Activated T-helper 2 cell treated with anti-CD3 and anti-CD28 coated beads, Interferon-gamma antibody, Interleukin-2, Interleukin-4, amounts not matched to agents 10 μg/mL and 5 μg/mL and 100 μg/mL, durations not matched to agents 14 hours and 24 hours and 36 hours (primary cell): ENCODE measurements at regions not wholly inside any gene's neighbourhood (a gene's known extent, or its start where the extent isn't known, plus 50 kb on each side); places are given as distances from the start of the nearest gene placed in this dataset.
"Not testable (repeated sequence)": the region's sequence is repeated elsewhere in the genome, so short reads cannot be mapped to it uniquely, and the experiment has no call there.

ENCODE experiments used
- DNase-seq: peaks from one replicate; pipeline ENCODE4 v3.0.0; 2021; ENCODE audit warnings: low spot score
- H3K27ac Mint-ChIP-seq: one replicate; pipeline ENCODE4 v1.8.0; 2021; ENCODE audit warnings: mixed read lengths
- H3K27me3 Mint-ChIP-seq: one replicate; pipeline ENCODE4 v1.8.0; 2021; ENCODE audit warnings: low read depth, mixed read lengths
- H3K36me3 Mint-ChIP-seq: one replicate; pipeline ENCODE4 v1.8.0; 2021; ENCODE audit warnings: low read depth, mixed read lengths
- H3K4me1 Mint-ChIP-seq: one replicate; pipeline ENCODE4 v1.8.0; 2021; ENCODE audit warnings: low read depth, mixed read lengths
- H3K4me3 Mint-ChIP-seq: one replicate; pipeline ENCODE4 v1.8.0; 2021; ENCODE audit warnings: low read depth, mild to moderate bottlenecking, moderate library complexity, mixed read lengths
- H3K9me3 Mint-ChIP-seq: one replicate; pipeline ENCODE4 v1.8.0; 2021; ENCODE audit warnings: mixed read lengths
- intact Hi-C: fragments of 100-400 bp; cut with micrococcal nuclease; formaldehyde crosslinking; loops from one replicate; pipeline ENCODE4 v1.15.1; 2023

DNA sequence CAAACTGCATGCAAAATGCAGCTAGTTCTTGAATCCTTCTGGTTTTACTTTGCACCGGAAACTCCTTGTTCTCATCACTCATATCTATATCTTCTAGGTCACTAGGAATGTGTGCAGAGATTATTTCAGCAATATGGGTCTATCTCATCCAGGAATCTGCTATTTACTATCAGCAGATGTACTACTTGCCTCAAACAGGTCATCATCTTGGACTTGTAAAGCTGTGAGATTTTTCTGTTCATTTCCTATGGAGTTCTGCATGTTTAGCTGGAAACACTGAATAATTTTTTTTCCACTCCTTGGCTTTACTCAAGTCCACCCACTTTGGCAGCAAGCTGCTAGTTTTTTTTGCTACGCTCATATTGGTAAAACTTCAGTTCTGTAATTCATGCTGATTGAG, 334.8 kb downstream of the RPIA start:
- H3K27me3 Mint-ChIP-seq, intact Hi-C loops, H3K4me1 Mint-ChIP-seq, H3K9me3 Mint-ChIP-seq, H3K27ac Mint-ChIP-seq, H3K4me3 Mint-ChIP-seq, H3K36me3 Mint-ChIP-seq, DNase-seq: not testable (repeated sequence)

DNA sequence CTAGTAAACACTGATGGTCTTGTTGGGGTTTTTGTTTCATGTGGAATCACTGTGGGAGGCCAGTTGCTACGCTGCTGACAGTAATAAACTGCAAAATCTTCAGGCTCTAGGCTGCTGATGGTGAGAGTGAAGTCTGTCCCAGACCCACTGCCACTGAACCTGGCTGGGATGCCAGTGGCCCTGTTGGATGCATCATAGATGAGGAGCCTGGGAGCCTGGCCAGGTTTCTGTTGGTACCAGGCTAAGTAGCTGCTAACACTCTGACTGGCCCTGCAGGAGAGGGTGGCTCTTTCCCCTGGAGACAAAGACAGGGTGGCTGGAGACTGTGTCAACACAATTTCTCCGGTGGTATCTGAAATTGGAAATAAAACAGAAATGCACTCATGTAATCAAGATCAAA, 335.6 kb downstream of the RPIA start:
- H3K27ac Mint-ChIP-seq, H3K9me3 Mint-ChIP-seq, H3K36me3 Mint-ChIP-seq, H3K27me3 Mint-ChIP-seq, H3K4me3 Mint-ChIP-seq, intact Hi-C loops, DNase-seq, H3K4me1 Mint-ChIP-seq: not testable (repeated sequence)

DNA sequence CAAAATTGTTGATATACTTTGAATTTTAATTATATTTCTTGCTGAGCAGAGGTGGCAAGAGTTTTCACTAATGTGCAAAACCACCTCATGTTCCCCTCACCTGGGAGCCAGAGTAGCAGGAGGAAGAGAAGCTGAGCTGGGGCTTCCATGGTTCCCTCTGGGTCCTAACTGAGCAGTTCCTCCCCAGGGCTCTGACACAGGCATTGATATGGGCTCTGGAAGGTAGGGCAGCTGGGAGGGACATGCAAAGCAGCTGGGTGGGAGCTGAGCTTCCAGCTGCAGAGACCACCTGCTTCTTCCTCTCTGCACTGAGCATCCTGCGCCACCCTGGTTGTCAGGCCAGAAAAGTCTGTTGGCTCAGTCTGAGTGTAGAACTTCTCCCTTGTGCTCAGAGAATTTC, 336.1 kb downstream of the RPIA start:
- intact Hi-C loops, DNase-seq, H3K9me3 Mint-ChIP-seq, H3K27ac Mint-ChIP-seq, H3K36me3 Mint-ChIP-seq, H3K4me3 Mint-ChIP-seq, H3K4me1 Mint-ChIP-seq, H3K27me3 Mint-ChIP-seq: not testable (repeated sequence)

DNA sequence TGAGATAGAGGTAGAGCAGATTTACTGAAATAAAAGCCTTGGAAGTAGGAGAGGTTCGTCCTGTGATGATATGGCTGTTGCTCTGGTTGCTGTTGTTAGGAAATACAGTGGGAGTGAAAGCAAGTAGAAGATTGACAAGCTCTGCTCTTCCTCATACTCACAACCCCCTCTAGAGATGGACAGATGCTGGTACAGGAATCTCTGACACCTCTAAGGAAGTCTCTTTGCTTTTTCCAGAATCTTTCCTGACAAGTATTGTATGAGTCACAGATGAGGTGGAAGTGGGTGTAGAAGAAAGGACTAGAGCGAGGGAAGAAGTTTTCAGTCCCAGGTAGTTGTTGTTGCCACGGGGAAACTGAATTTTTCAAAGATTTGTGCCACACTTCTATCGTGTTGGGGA, 337.8 kb downstream of the RPIA start:
- intact Hi-C loops, DNase-seq, H3K9me3 Mint-ChIP-seq, H3K4me3 Mint-ChIP-seq, H3K27me3 Mint-ChIP-seq, H3K36me3 Mint-ChIP-seq, H3K4me1 Mint-ChIP-seq, H3K27ac Mint-ChIP-seq: not testable (repeated sequence)

DNA sequence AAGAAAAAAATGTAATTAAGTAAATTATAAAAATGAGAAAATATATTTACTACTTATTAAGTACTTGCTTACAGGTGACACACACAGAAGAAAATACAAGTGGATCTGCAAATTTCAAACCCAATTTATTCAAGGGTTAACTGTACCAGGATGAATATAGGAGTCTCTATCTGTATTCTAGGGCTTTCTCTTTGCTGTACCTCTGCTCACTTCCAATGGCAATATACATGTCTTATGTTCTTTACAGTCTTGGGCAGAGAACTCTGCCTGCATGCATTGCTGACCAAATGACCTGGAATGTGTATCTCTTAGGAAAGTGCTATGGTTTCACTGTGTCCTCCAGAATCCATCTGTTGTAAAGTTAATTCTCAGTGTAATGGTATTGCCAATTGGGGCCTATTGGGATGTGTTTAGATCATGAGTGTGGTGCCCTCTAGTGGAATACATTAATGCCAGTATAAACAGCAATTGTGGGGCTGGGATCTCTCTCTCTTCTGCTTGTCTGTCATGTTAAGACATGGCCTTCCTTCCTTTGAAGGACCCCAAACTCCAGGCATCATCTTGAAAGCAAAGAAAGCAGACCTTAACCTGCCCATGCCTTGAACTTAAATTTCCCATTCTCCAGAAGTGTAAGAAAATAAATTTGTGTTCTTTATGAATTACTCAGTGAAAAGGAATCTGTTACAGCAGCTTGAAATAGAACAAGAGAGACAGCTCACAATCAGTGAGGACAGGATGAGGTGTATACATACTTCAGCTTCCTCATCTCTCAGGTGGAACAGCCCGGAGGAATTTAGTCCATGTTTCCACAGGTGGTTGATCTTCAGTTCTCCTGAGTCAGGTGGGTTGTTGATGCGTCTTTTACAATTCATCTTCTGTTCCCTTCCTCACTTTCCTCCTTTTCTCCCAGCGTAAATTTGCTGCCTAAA, 356.9 kb downstream of the RPIA start:
- H3K9me3 Mint-ChIP-seq, H3K4me3 Mint-ChIP-seq, DNase-seq, H3K36me3 Mint-ChIP-seq, intact Hi-C loops, H3K4me1 Mint-ChIP-seq, H3K27me3 Mint-ChIP-seq, H3K27ac Mint-ChIP-seq: not testable (repeated sequence)

DNA sequence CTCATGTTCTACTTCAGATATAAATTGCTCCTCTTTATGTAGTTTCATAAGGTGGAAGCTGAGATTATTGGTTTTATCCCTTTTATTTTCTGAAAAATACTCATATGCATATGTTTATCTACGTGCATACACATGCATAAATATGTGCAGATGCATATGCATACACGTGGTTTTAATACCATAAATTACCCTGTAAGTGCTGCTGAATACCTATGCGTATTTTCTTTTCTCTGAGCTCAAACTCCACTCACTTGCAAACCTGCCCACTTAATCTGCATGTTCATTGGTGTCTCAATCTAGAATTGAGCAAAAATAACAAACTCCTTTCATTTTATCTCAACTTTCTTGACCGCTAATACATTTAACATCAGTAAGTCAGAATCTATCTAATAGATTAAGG, 367.1 kb downstream of the RPIA start:
- H3K27me3 Mint-ChIP-seq, intact Hi-C loops, DNase-seq, H3K4me3 Mint-ChIP-seq, H3K36me3 Mint-ChIP-seq, H3K27ac Mint-ChIP-seq, H3K9me3 Mint-ChIP-seq, H3K4me1 Mint-ChIP-seq: not testable (repeated sequence)

DNA sequence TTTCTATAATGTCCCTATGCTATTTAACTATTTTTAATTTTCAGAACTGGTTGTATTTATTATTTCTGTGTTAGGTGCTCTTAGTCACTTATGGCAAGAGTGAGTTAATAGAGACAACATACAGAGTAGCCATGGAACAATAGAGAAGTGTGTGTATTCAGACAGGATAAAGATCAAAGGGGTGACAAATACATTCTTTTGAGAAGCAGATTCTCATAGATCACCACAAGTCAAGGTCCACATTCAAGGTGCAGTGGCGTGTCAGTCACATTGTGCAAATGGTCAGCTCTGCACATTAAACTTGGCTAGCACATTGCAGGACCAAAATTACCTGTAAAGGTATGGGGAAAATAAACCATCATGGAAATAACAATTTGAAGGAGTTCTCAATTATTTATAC, 369.7 kb downstream of the RPIA start:
- intact Hi-C loops, H3K27me3 Mint-ChIP-seq, H3K4me1 Mint-ChIP-seq, DNase-seq, H3K9me3 Mint-ChIP-seq, H3K4me3 Mint-ChIP-seq, H3K27ac Mint-ChIP-seq, H3K36me3 Mint-ChIP-seq: not testable (repeated sequence)

DNA sequence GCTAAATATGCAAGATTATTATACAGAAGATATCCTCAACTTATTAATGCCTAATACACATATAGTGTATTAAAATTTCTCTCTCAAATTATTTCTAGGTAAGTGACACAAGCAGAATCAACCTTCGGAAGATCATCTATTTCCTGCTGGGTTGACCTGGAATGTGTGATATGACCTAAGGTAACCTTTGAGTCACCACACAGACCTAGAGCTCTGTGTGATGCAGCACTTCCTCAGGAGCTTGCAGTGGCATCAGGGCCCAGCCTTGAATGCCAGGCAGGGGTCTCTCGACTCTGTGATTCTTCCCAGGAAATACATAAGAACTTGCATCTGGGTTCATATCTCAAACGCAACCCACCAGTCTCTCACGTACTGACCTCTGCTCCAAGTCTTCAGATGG, 385.3 kb downstream of the RPIA start:
- H3K4me1 Mint-ChIP-seq, H3K27me3 Mint-ChIP-seq, H3K9me3 Mint-ChIP-seq, DNase-seq, H3K4me3 Mint-ChIP-seq, intact Hi-C loops, H3K36me3 Mint-ChIP-seq, H3K27ac Mint-ChIP-seq: not testable (repeated sequence)

DNA sequence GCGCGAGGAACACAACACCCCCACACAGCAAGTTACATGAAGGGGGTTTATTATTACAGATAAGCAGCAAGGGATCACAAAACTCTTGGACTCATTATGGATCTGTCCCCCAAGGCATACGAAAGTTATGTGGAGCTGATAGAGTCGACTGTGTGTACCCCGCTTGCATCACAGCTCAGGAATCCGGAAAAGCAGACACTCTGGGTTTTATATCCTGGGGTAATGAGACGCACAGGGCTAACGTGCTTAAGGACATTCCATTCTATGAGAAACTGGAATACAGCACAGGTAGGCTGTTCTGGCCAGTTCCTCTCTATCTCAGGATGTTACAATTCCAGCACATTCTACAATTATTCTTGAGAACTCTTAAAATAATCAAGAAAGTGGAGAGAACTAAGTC, 401.4 kb downstream of the RPIA start:
- intact Hi-C loops, H3K9me3 Mint-ChIP-seq, H3K27me3 Mint-ChIP-seq, H3K4me1 Mint-ChIP-seq, H3K36me3 Mint-ChIP-seq, DNase-seq, H3K27ac Mint-ChIP-seq, H3K4me3 Mint-ChIP-seq: not testable (repeated sequence)

DNA sequence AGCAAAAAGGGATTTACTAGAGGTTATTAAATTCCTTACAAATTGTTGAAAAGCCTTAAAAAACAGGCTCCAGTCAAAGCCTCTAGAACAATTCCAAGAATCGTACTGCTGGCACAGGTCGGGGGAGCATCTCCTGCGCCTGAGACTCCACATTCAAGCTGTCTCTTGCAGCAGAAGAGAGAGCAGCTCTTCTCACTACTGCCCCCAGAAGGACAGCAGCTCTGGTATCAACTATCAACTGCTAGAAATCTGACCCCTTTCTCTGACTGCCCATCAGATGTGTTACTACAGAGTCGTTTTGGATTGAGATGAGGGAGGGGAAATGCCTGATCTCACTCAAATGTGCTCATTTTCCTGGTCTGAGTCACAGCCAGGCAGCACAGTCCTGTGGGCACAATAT, 403.6 kb downstream of the RPIA start:
- H3K27me3 Mint-ChIP-seq, H3K27ac Mint-ChIP-seq, H3K9me3 Mint-ChIP-seq, H3K36me3 Mint-ChIP-seq, DNase-seq, intact Hi-C loops, H3K4me1 Mint-ChIP-seq, H3K4me3 Mint-ChIP-seq: not testable (repeated sequence)

DNA sequence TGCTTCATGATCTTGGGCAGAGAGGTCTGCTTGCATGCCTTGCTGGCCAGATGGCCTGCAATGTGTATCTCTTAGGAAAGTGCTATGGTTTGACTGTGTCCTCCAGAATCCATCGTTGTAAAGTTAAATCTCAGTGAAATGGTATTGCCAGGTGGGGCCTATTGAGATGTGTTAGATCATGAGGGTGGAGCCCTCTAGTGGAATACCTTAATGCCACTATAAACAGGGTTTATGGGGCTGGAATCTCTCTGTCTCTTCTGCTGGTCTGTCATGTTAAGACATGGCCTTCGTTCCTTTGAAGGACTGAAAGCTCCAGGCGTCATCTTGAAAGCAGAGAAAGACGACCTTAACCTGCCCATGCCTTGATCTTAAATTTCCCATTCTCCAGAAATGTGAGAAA, 411.1 kb downstream of the RPIA start:
- not testable (repeated sequence) for DNase-seq, H3K4me1 Mint-ChIP-seq, H3K27me3 Mint-ChIP-seq

DNA sequence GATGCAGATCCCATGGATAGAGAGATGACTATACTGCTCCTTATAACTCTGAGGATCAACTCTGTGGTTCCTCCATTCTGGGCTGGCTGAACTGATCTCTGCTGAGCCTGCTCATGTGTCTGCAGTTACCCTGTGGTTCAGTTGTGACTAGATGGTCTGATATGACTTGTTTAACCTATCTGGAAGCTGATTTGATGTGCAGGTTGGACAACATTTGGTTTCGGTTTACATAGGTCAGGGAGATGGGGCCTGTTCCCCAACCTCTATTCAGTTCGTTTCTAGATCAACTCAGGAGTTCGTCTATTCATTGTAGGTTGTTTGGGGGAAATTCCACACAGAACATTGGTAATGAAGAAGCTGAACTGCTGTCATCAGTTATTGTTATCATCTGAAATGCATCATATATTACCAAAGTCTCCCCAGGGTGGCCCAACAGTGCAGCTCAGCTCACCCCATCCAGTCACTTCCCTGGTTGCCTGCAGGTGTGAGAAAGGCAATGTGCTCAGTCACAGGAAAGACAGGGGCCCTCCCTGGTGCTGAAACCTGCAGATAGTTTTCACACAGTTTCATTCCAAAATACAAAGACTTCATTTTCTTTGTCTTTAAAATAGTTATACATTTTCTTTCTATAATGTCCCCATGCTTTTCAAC, 415.0 kb downstream of the RPIA start:
- H3K27ac Mint-ChIP-seq, intact Hi-C loops, H3K9me3 Mint-ChIP-seq, H3K27me3 Mint-ChIP-seq, H3K4me1 Mint-ChIP-seq, H3K4me3 Mint-ChIP-seq, DNase-seq, H3K36me3 Mint-ChIP-seq: not testable (repeated sequence)

More for the DNA sequence above, 411.1 kb downstream of the RPIA start:
- H3K9me3 Mint-ChIP-seq, H3K36me3 Mint-ChIP-seq, intact Hi-C loops, H3K4me3 Mint-ChIP-seq, H3K27ac Mint-ChIP-seq: not testable (repeated sequence)

DNA sequence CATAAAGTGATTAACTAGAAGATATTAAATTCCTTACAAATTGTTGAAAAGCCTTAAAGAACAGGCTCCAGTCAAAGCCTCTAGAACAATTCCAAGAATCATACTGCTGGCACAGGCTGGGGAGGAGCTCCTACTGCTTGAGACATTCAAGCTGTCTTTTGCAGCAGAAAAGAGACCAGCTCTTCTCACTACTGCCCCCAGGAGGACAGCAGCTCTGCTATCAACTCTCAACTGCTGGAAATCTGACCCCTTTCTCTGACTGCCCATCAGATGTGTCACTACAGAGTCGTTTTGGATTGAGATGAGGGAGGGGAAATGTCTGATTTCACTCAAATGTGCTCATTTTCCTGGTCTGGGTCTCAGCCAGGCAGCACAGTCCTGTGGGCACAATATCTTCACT, 421.0 kb downstream of the RPIA start:
- H3K4me1 Mint-ChIP-seq, H3K27me3 Mint-ChIP-seq, DNase-seq, H3K4me3 Mint-ChIP-seq, intact Hi-C loops, H3K9me3 Mint-ChIP-seq, H3K27ac Mint-ChIP-seq, H3K36me3 Mint-ChIP-seq: not testable (repeated sequence)
